ENCODE measurements at regions not wholly inside any gene's neighbourhood (a gene's known extent, or its start where the extent isn't known, plus 50 kb on each side); places are given as distances from the start of the nearest gene placed in this dataset.

- POLR2A ChIA-PET (ENCODE audit: unreplicated experiment) = no interaction called here
- Histone ChIP-seq H3K4ac (ENCODE audit: low read depth, low read length) (no peak overlapping the region), H3K27me3 (ENCODE audit: control insufficient read depth, insufficient read depth, low read length) (no peaks in the 10 kb centered on the region), H3K27ac (ENCODE audit: insufficient read depth, low read length) (no peak overlapping the region), H2AK9ac (replicated peaks; ENCODE audit: low read depth, low read length, poor library complexity) (no peak overlapping the region), H3K4me3 (ENCODE audit: insufficient read depth, low read depth, low read length) (no peak overlapping the region), H2BK120ac (ENCODE audit: low read depth, low read length) (no peak overlapping the region), H4K91ac (ENCODE audit: insufficient read depth, low read depth, low read length) (no peak overlapping the region), H3K9me3 (ENCODE audit: control insufficient read depth, insufficient read depth, low read length) (no peaks in the 10 kb centered on the region; the same call in 1 of the 2 replicates), H3K4me1 (ENCODE audit: control insufficient read depth, insufficient read depth, low read length) (no peaks in the 10 kb centered on the region), H3K4me2 (ENCODE audit: low read depth, low read length) (no peak overlapping the region), H3K36me3 (ENCODE audit: control insufficient read depth, insufficient read depth, low read length) (no peaks in the 10 kb centered on the region), H2BK15ac (ENCODE audit: low read depth, low read length) (no peak overlapping the region), H3K79me1 (ENCODE audit: low read depth in 1 of 2, low read length in 2 of 2) (no peaks in the 10 kb centered on the region), H4K8ac (ENCODE audit: low read depth in 2 of 2, low read length in 2 of 2) (no peak overlapping the region), H3K14ac (replicated peaks; ENCODE audit: low read depth, low read length) (no peak overlapping the region), H3K9me1 (ENCODE audit: insufficient read depth, low read length) (no peaks in the 10 kb centered on the region), H3K23ac (ENCODE audit: low read depth, low read length) (no peak overlapping the region), H4K20me1 (ENCODE audit: insufficient read depth, low read length) (no peaks in the 10 kb centered on the region), H2BK5ac (ENCODE audit: low read depth, low read length, poor library complexity, severe bottlenecking) (no peak overlapping the region), H4K5ac (ENCODE audit: low read depth, low read length) (no peak overlapping the region), H3K9ac (ENCODE audit: low read depth, low read length) (no peak overlapping the region), H2AK5ac (ENCODE audit: low read depth, low read length) (no peak overlapping the region), H3K56ac (ENCODE audit: extremely low read depth, insufficient read depth, low read length) (no peak overlapping the region), H3K18ac (ENCODE audit: low read depth, low read length) (no peak overlapping the region), H2BK20ac (ENCODE audit: low read depth, low read length) (no peak overlapping the region), H2AFZ (replicated peaks; ENCODE audit: low read length, poor library complexity) (no peak overlapping the region)
- dilution Hi-C loops (cut with HindIII; ENCODE audit: low sequenced_read_pairs, unreplicated experiment) = no loop called here
- CTCF ChIA-PET = no interaction called here
- BruUV-seq (replicated peaks) = no TSS peak
- in situ Hi-C loops (cut with MboI; ENCODE audit: low sequenced_read_pairs) = no loop called here
- TF ChIP-seq RAD21 (IDR thresholded peaks at IDR 0.05; ENCODE audit: low read length) = no peak
- TF ChIP-seq, protein P1, sequence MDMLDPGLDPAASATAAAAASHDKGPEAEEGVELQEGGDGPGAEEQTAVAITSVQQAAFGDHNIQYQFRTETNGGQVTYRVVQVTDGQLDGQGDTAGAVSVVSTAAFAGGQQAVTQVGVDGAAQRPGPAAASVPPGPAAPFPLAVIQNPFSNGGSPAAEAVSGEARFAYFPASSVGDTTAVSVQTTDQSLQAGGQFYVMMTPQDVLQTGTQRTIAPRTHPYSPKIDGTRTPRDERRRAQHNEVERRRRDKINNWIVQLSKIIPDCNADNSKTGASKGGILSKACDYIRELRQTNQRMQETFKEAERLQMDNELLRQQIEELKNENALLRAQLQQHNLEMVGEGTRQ (IDR thresholded peaks at IDR 0.05; ENCODE audit: low read depth, low read length) = no peak
- TF ChIP-seq POLR2A (IDR thresholded peaks at IDR 0.05; ENCODE audit: low read depth, low read length) = no peak
- TF ChIP-seq CHD1 (IDR thresholded peaks at IDR 0.05; ENCODE audit: low read depth, low read length) = no peak
- no peak for ATAC-seq (ENCODE audit: low read depth)
- DNase-seq = no peak
- intact Hi-C loops (cut with micrococcal nuclease) = no loop called here
- whole genome bisulfite sequencing, 2 experiments (ENCODE audit: extremely low coverage in 2 of 2, insufficient read length in 1 of 2) = no CpG with 5 or more reads among the region's 2 CpGs
Measured at GRCh38 chr13:86174622-86175021, 375.4 kb upstream of the SLITRK6 start.

All from IMR-90 (cell line).